ENCODE measurements at regions not wholly inside any gene's neighbourhood (a gene's known extent, or its start where the extent isn't known, plus 50 kb on each side); places are given as distances from the start of the nearest gene placed in this dataset.
A peak's percentile ranks its signal among the peaks of the same experiment; 100 is the strongest.

DNA sequence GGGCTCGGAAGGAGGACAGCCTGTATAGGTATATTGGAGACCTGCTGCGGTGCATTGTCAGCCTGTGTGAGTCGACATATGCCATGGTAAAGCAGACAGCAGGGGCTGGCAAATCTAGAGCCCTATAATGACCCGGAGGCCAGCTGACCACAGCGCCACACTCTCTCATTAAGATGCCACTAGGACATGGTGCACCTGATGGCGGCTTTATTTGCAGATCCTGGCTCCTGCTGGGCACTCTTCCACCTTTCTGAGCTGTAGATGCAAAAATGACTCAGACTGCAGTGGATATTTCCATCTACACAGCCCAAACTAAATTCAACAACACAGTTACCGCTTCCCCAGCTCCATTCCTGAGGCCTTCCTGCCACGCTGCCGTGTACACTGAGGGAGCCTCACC is 389.9 kb downstream of the TNS1 start:
- H3K36me3 ChIP-seq = no peaks in the 10 kb centered on the region
- no peak for TF ChIP-seq Cebpa-rat (IDR thresholded peaks at IDR 0.05)
- no peak overlapping the region for H3K4me2 ChIP-seq
- no peak overlapping the region for H3K27ac ChIP-seq
- no peak overlapping the region for H3K4me3 ChIP-seq
- H4K20me1 ChIP-seq = no peaks in the 10 kb centered on the region
- no peaks in the 10 kb centered on the region for H3K9me3 ChIP-seq (replicated peaks in 1 of 11)
- no peak overlapping the region for H3K9ac ChIP-seq
- H3K27me3 ChIP-seq = no peaks in the 10 kb centered on the region
- peaks cover 0 to 11% (median 5%) of the 10 kb centered on the region in 10 experiments; a peak in 7 of 20 replicates for H3K4me1 ChIP-seq

GRCh38 chr2:217612211-217612610 is 390.6 kb downstream of the TNS1 start:
- TF ChIP-seq Cebpa-rat (IDR thresholded peaks at IDR 0.05) = no peak
- Histone ChIP-seq H3K27ac (no peak overlapping the region), H3K36me3 (no peaks in the 10 kb centered on the region), H3K9me3 (replicated peaks in 1 of 11) (no peaks in the 10 kb centered on the region), H4K20me1 (no peaks in the 10 kb centered on the region), H3K4me1 (peaks cover 0 to 11% (median 5%) of the 10 kb centered on the region in 10 experiments; a peak in 7 of 20 replicates), H3K4me3 (no peak overlapping the region), H3K4me2 (no peak overlapping the region), H3K9ac (no peak overlapping the region), H3K27me3 (no peaks in the 10 kb centered on the region)

GRCh38 chr2:217611626-217612127 is 391.1 kb downstream of the TNS1 start:
- Histone ChIP-seq H3K9ac (no peak overlapping the region), H3K4me1 (peaks cover 0 to 11% (median 5%) of the 10 kb centered on the region in 10 experiments; a peak in 7 of 20 replicates), H3K27me3 (no peaks in the 10 kb centered on the region), H3K4me2 (no peak overlapping the region), H3K9me3 (replicated peaks in 1 of 11) (no peaks in the 10 kb centered on the region), H3K27ac (no peak overlapping the region), H3K4me3 (no peak overlapping the region), H3K36me3 (no peaks in the 10 kb centered on the region), H4K20me1 (no peaks in the 10 kb centered on the region)
- TF ChIP-seq Cebpa-rat (IDR thresholded peaks at IDR 0.05) = no peak

- Histone ChIP-seq H3K9ac (no peak overlapping the region), H3K9me3 (replicated peaks in 1 of 11) (no peaks in the 10 kb centered on the region), H3K27me3 (no peaks in the 10 kb centered on the region), H3K4me1 (peaks cover 0 to 11% (median 5%) of the 10 kb centered on the region in 10 experiments; a peak in 7 of 20 replicates), H3K4me2 (0 out of 22 replicates have a peak overlapping the region, but pooled peaks of 1 of the 11 experiments have one; percentile 4), H3K27ac (no peak overlapping the region), H4K20me1 (no peaks in the 10 kb centered on the region), H3K4me3 (no peak overlapping the region), H3K36me3 (no peaks in the 10 kb centered on the region)
- no peak for TF ChIP-seq Cebpa-rat (IDR thresholded peaks at IDR 0.05)
Observed at GRCh38 chr2:217611056-217611455, 391.7 kb downstream of the TNS1 start.

DNA sequence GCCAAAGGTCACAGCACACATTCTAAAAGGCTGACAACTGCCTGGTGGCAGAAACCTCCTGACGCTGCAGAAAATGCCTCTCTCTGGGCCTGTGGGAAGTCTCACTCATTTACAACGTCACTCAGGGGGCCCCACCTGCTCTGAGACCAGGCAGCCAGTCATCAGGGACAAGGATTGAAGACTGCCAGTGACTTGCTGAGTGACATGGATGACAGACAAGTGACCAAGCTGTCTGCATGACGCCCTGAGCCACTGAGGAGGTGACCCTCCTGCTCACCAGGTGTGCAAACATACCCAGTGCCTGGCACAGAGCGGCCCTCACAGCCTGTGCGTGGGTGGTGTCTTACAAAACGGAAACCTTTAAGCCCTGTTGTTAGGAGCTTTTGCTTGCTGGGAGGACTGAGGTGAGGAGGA is 392.4 kb downstream of the TNS1 start:
- Histone ChIP-seq H3K4me1 (peaks cover 0 to 11% (median 5%) of the 10 kb centered on the region in 10 experiments; a peak in 7 of 20 replicates), H3K4me2 (0 out of 22 replicates have a peak overlapping the region, but pooled peaks of 1 of the 11 experiments have one; percentile 4), H3K27ac (no peak overlapping the region), H3K9me3 (replicated peaks in 1 of 11) (no peaks in the 10 kb centered on the region), H3K4me3 (no peak overlapping the region), H3K36me3 (no peaks in the 10 kb centered on the region), H4K20me1 (no peaks in the 10 kb centered on the region), H3K27me3 (no peaks in the 10 kb centered on the region), H3K9ac (no peak overlapping the region)
- TF ChIP-seq Cebpa-rat (IDR thresholded peaks at IDR 0.05) = no peak

DNA sequence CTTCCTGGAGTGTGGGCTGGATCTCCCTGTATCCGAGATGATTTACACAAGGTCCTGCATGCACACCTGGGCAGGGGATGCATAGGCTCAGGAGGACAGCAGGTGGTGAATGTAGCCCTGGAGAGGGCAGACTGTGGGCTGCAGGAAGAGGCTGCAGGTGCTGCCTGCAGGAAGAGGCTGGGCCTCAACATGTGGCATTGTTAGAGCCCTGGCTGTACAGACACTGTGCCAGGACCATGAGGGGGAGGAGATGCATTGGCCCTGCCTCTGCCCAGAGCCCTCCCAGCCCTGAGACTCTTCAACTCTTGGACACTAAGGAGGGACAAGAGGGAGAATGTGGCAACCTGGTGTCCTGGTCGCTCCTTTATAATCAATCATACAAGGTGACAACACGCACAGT is 392.8 kb downstream of the TNS1 start:
- no peak overlapping the region for H3K4me3 ChIP-seq
- H3K9ac ChIP-seq = no peak overlapping the region
- no peak for TF ChIP-seq Cebpa-rat (IDR thresholded peaks at IDR 0.05)
- no peaks in the 10 kb centered on the region for H3K9me3 ChIP-seq (replicated peaks in 1 of 11)
- no peak overlapping the region for H3K4me2 ChIP-seq
- peaks cover 0 to 10% (median 5%) of the 10 kb centered on the region in 10 experiments; a peak in 7 of 20 replicates for H3K4me1 ChIP-seq
- H4K20me1 ChIP-seq = no peaks in the 10 kb centered on the region
- no peaks in the 10 kb centered on the region for H3K27me3 ChIP-seq
- no peak overlapping the region for H3K27ac ChIP-seq
- H3K36me3 ChIP-seq = no peaks in the 10 kb centered on the region

- H3K4me2 ChIP-seq = no peak overlapping the region
- H3K4me1 ChIP-seq = peaks cover 0 to 6% (median 0%) of the 10 kb centered on the region in 10 experiments; a peak in 3 of 20 replicates
- H3K4me3 ChIP-seq = no peak overlapping the region
- no peak overlapping the region for H3K27ac ChIP-seq
- no peaks in the 10 kb centered on the region for H3K9me3 ChIP-seq (replicated peaks in 1 of 11)
- no peaks in the 10 kb centered on the region for H3K36me3 ChIP-seq
- H3K27me3 ChIP-seq = no peaks in the 10 kb centered on the region
- H4K20me1 ChIP-seq = no peaks in the 10 kb centered on the region
- no peak overlapping the region for H3K9ac ChIP-seq
- TF ChIP-seq Cebpa-rat (IDR thresholded peaks at IDR 0.05) = no peak
Observed at GRCh38 chr2:217606296-217606695, 396.5 kb downstream of the TNS1 start.

- H3K36me3 ChIP-seq = no peaks in the 10 kb centered on the region
Observed at GRCh38 chr2:217604527-217605194, 398.1 kb downstream of the TNS1 start.

DNA sequence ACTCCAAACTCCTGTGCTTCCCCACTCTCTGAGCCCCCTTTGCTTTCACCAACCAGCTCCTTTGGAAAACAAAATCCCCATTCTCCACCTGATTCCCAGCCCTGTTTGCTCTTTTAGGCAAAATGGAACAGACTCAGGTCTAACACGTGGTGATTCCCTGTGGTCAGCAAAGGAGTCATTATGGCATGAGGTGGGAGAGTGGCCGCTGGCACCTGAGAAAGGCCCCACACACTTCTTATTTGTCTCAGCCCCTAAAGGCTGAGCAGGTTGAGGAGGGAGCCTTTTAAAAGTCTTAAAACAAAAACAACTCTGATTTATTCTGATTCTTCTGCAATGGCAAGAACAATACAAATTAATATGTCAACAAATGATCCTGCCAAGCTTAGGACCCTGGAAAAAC is 401.2 kb downstream of the TNS1 start:
- TF ChIP-seq Cebpa-rat (IDR thresholded peaks at IDR 0.05) = no peak
- H3K9me3 ChIP-seq (replicated peaks in 1 of 11) = no peaks in the 10 kb centered on the region
- no peaks in the 10 kb centered on the region for H3K27me3 ChIP-seq
- H4K20me1 ChIP-seq = no peaks in the 10 kb centered on the region
- no peak overlapping the region for H3K27ac ChIP-seq
- H3K36me3 ChIP-seq = no peaks in the 10 kb centered on the region
- no peak overlapping the region for H3K9ac ChIP-seq
- peaks cover 0 to 5% (median 0%) of the 10 kb centered on the region in 10 experiments; a peak in 2 of 20 replicates for H3K4me1 ChIP-seq
- H3K4me3 ChIP-seq = no peak overlapping the region
- H3K4me2 ChIP-seq = no peak overlapping the region

More at GRCh38 chr2:217604527-217605194, 398.1 kb downstream of the TNS1 start:
- TF ChIP-seq Cebpa-rat (IDR thresholded peaks at IDR 0.05) = no peak
- peaks cover 0 to 4% (median 0%) of the 10 kb centered on the region in 10 experiments; a peak in 2 of 20 replicates for H3K4me1 ChIP-seq
- H3K9me3 ChIP-seq (replicated peaks in 1 of 11) = no peaks in the 10 kb centered on the region
- no peak overlapping the region for H3K4me2 ChIP-seq
- no peak overlapping the region for H3K9ac ChIP-seq
- no peak overlapping the region for H3K27ac ChIP-seq
- no peaks in the 10 kb centered on the region for H4K20me1 ChIP-seq
- no peaks in the 10 kb centered on the region for H3K27me3 ChIP-seq
- no peak overlapping the region for H3K4me3 ChIP-seq

DNA sequence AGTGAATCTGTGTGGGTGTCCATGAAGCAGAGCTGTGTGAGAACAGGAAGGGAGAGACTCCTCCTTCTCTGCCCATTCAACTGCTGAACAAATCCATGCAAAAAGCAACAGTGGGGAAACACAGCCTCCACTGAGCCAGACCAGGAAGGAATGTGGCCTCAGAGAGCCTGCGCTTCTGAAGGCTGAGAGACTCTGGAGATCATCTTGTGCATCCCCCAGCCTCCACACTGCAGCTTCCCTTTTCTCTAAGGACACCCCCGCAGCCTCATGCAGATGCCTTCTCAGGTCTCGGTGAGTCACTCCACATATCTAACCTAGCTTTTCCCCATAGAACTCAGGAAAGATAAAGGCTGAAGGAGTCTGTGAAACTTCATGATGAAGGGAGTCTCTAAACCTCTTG is 402.9 kb downstream of the TNS1 start:
- Histone ChIP-seq H3K9me3 (replicated peaks in 1 of 11) (no peaks in the 10 kb centered on the region), H3K27ac (no peak overlapping the region), H4K20me1 (no peaks in the 10 kb centered on the region), H3K36me3 (no peaks in the 10 kb centered on the region), H3K9ac (no peak overlapping the region), H3K4me3 (no peak overlapping the region), H3K4me2 (no peak overlapping the region; a peak in 1 of 22 replicates), H3K4me1 (peaks cover 0 to 5% (median 0%) of the 10 kb centered on the region in 10 experiments; a peak in 4 of 20 replicates), H3K27me3 (no peaks in the 10 kb centered on the region)
- TF ChIP-seq Cebpa-rat (IDR thresholded peaks at IDR 0.05) = no peak

Data from BLaER1 treated with 17β-estradiol and CSF1 and Interleukin-3, amounts not matched to agents 10 nM and 100 nM (cell line).